GM23248 (cell line): ENCODE measurements at regions not wholly inside any gene's neighbourhood (a gene's known extent, or its start where the extent isn't known, plus 50 kb on each side); places are given as distances from the start of the nearest gene placed in this dataset.

Experiments used
- DNase-seq: peaks from one replicate; pipeline ENCODE4 v3.0.0-alpha.2; 2015
- H2AFZ ChIP-seq: fragments of 200-600 bp; sonication (generic); 2 replicates; pipeline ENCODE4 v1.6.1; 2016; ENCODE audit warnings: antibody characterized with exemption
- H3F3A ChIP-seq: fragments of 200-600 bp; sonication (generic); 2 replicates; pipeline ENCODE4 v1.6.1; 2016; ENCODE audit warnings: mild to moderate bottlenecking, antibody characterized with exemption, mixed run types; ENCODE audit not compliant: insufficient read depth
- H3K27ac ChIP-seq: fragments of 200-600 bp; sonication (generic); 2 replicates; pipeline ENCODE4 v1.5.1; 2016; ENCODE audit warnings: mild to moderate bottlenecking
- H3K27me3 ChIP-seq: fragments of 200-600 bp; sonication (generic); replicated peaks from 2 replicates; pipeline ENCODE4 v1.6.1; 2016; ENCODE audit warnings: mild to moderate bottlenecking; ENCODE audit not compliant: insufficient read depth
- H3K36me3 ChIP-seq: fragments of 200-600 bp; sonication (generic); 2 replicates; pipeline ENCODE4 v1.6.1; 2016; ENCODE audit warnings: low read depth, mild to moderate bottlenecking
- H3K4me1 ChIP-seq: fragments of 200-600 bp; sonication (generic); 2 replicates; pipeline ENCODE4 v1.6.1; 2016; ENCODE audit warnings: mild to moderate bottlenecking; ENCODE audit not compliant: insufficient read depth
- H3K4me2 ChIP-seq: fragments of 200-600 bp; sonication (generic); one replicate; pipeline ENCODE4 v1.6.1; 2016; ENCODE audit warnings: mild to moderate bottlenecking; ENCODE audit not compliant: unreplicated experiment
- H3K4me3 ChIP-seq: fragments of 200-600 bp; sonication (generic); 2 replicates; pipeline ENCODE4 v1.5.1; 2016; ENCODE audit warnings: mild to moderate bottlenecking
- H3K79me2 ChIP-seq: fragments of 200-600 bp; sonication (generic); 2 replicates; pipeline ENCODE4 v1.6.1; 2016; ENCODE audit warnings: mild to moderate bottlenecking; ENCODE audit not compliant: insufficient read depth
- H3K9ac ChIP-seq: fragments of 200-600 bp; sonication (generic); 2 replicates; pipeline ENCODE4 v1.6.1; 2016; ENCODE audit warnings: mild to moderate bottlenecking
- H3K9me2 ChIP-seq: fragments of 200-600 bp; sonication (generic); 2 replicates; pipeline ENCODE4 v1.6.1; 2016; ENCODE audit warnings: mixed run types, mild to moderate bottlenecking, moderate library complexity; ENCODE audit not compliant: insufficient read depth
- H3K9me3 ChIP-seq: fragments of 200-600 bp; sonication (generic); one replicate; pipeline ENCODE4 v1.6.1; 2017; ENCODE audit warnings: low read depth
- H4K20me1 ChIP-seq: fragments of 200-600 bp; sonication (generic); 2 replicates; pipeline ENCODE4 v1.6.0; 2016; ENCODE audit not compliant: insufficient read depth
- EZH2 ChIP-seq: fragments of 200-600 bp; sonication (generic); IDR thresholded peaks from 2 replicates; pipeline ENCODE4 v1.6.1; 2018; ENCODE audit warnings: antibody characterized with exemption, mild to moderate bottlenecking; ENCODE audit not compliant: insufficient read depth, poor library complexity, severe bottlenecking
- EZH2phosphoT487 ChIP-seq: fragments of 200-600 bp; sonication (generic); IDR thresholded peaks from 2 replicates; pipeline ENCODE4 v1.6.1; 2018; ENCODE audit warnings: antibody characterized with exemption, moderate library complexity, mild to moderate bottlenecking, low read depth; ENCODE audit not compliant: insufficient read depth
- WGBS, 2 experiments: methylation state at CpG; one replicate each; pipeline ENCODE4 v1.1.6; 2015 to 2017; ENCODE audit warnings: low lambda C conversion rate in 2 of 2, low coverage in 1 of 2; ENCODE audit errors: missing lambda C conversion rate in 2 of 2; 5-methylcytosine and 5-hydroxymethylcytosine counted together
- in situ Hi-C: fragments of 300-500 bp; cut with MboI; formaldehyde crosslinking; loops from 2 replicates; pipeline ENCODE4 v1.15.0; 2020

- H3K79me2 ChIP-seq: no peaks in the 10 kb centered on the region
- no peak overlapping the region for H3K9ac ChIP-seq
- H3K4me2 ChIP-seq: no peak overlapping the region
- no peaks in the 10 kb centered on the region for H3F3A ChIP-seq
- H3K9me2 ChIP-seq: no peaks in the 10 kb centered on the region
- H3K4me1 ChIP-seq: peaks cover 8% of the 10 kb centered on the region; the same call in 1 of the 2 replicates
- no peak overlapping the region for H2AFZ ChIP-seq
- H3K27me3 ChIP-seq: no peaks in the 10 kb centered on the region
- H3K27ac ChIP-seq: no peak overlapping the region
- H3K4me3 ChIP-seq: no peak overlapping the region
- in situ Hi-C loops: loop anchor here (5.0 to 10.0 kb wide), 2 partner anchors 95 to 202 kb away; no protein-coding TSS in a partner anchor
- H3K36me3 ChIP-seq: no peaks in the 10 kb centered on the region
- no peak for DNase-seq
- no peaks in the 10 kb centered on the region for H4K20me1 ChIP-seq
- TF ChIP-seq EZH2 (no peak), EZH2phosphoT487 (no peak)
- no peaks in the 10 kb centered on the region for H3K9me3 ChIP-seq
These were observed 102.9 kb upstream of the MCHR2 start for GRCh38 chr6:100096936-100097335.

- in situ Hi-C loops: loop anchor here (5.0 to 10.0 kb wide), 2 partner anchors 94 to 202 kb away; no protein-coding TSS in a partner anchor
- no peak overlapping the region for H3K9ac ChIP-seq
- H4K20me1 ChIP-seq: no peaks in the 10 kb centered on the region
- no peaks in the 10 kb centered on the region for H3F3A ChIP-seq
- H3K27ac ChIP-seq: no peak overlapping the region
- WGBS, 2 experiments: 39 to 42% methylated on average over 2 of the region's 2 CpGs
- no peak overlapping the region for H3K4me3 ChIP-seq
- no peaks in the 10 kb centered on the region for H3K36me3 ChIP-seq
- TF ChIP-seq EZH2 (no peak), EZH2phosphoT487 (no peak)
- no peaks in the 10 kb centered on the region for H3K9me2 ChIP-seq
- no peaks in the 10 kb centered on the region for H3K79me2 ChIP-seq
- no peak overlapping the region for H2AFZ ChIP-seq
- H3K4me1 ChIP-seq: peaks cover 3% of the 10 kb centered on the region; the same call in 1 of the 2 replicates
- H3K9me3 ChIP-seq: no peaks in the 10 kb centered on the region
- peak; percentile 59 for DNase-seq
- H3K4me2 ChIP-seq: no peak overlapping the region
- no peaks in the 10 kb centered on the region for H3K27me3 ChIP-seq
These were observed 102.3 kb upstream of the MCHR2 start for GRCh38 chr6:100096341-100096740.

- no peak for DNase-seq
- in situ Hi-C loops: loop anchor here (10.0 kb wide), 1 partner anchor 199 kb away; no protein-coding TSS in a partner anchor
- no peak overlapping the region for H3K27ac ChIP-seq
- WGBS, 2 experiments: 87 to 90% methylated on average over 6 of the region's 6 CpGs
- H3F3A ChIP-seq: no peaks in the 10 kb centered on the region
- H3K4me1 ChIP-seq: peaks cover 8% of the 10 kb centered on the region
- no peaks in the 10 kb centered on the region for H3K36me3 ChIP-seq
- no peaks in the 10 kb centered on the region for H3K9me3 ChIP-seq
- no peaks in the 10 kb centered on the region for H3K9me2 ChIP-seq
- no peak overlapping the region for H2AFZ ChIP-seq
- no peak overlapping the region for H3K4me3 ChIP-seq
- no peaks in the 10 kb centered on the region for H3K79me2 ChIP-seq
- no peak overlapping the region for H3K4me2 ChIP-seq
- no peak overlapping the region for H3K9ac ChIP-seq
- no peaks in the 10 kb centered on the region for H3K27me3 ChIP-seq
- H4K20me1 ChIP-seq: no peaks in the 10 kb centered on the region
- TF ChIP-seq EZH2 (no peak), EZH2phosphoT487 (no peak)
These were observed 99.4 kb upstream of the MCHR2 start for GRCh38 chr6:100093405-100093804.

- Histone ChIP-seq H3K9me3 (no peaks in the 10 kb centered on the region), H2AFZ (no peak overlapping the region), H3K27me3 (no peaks in the 10 kb centered on the region), H3K4me2 (peak overlapping the region; percentile 69), H3K27ac (peak overlapping the region; percentile 61), H3K9ac (peak overlapping the region; percentile 5; the same call in 1 of the 2 replicates), H3K9me2 (no peaks in the 10 kb centered on the region), H3F3A (peaks cover 15% of the 10 kb centered on the region), H3K79me2 (no peaks in the 10 kb centered on the region), H3K4me1 (peaks cover 31% of the 10 kb centered on the region), H3K4me3 (0 out of 2 replicates have a peak overlapping the region, but pooled peaks have one; percentile 2), H3K36me3 (no peaks in the 10 kb centered on the region), H4K20me1 (no peaks in the 10 kb centered on the region)
- 0 to 6% methylated on average over 1 of the region's 1 CpG for WGBS, 2 experiments
- in situ Hi-C loops: no loop called here
- peak; percentile 91 for DNase-seq
- peak; percentile 49; the same call in 1 of the 2 replicates for TF ChIP-seq EZH2phosphoT487
- TF ChIP-seq EZH2: no peak
These were observed 94.0 kb upstream of the MCHR2 start for GRCh38 chr6:100088009-100088408.

- no peaks in the 10 kb centered on the region for H3K36me3 ChIP-seq
- no peaks in the 10 kb centered on the region for H3K79me2 ChIP-seq
- H3F3A ChIP-seq: peaks cover 15% of the 10 kb centered on the region
- H3K9me3 ChIP-seq: no peaks in the 10 kb centered on the region
- in situ Hi-C loops: no loop called here
- H2AFZ ChIP-seq: no peak overlapping the region
- H3K4me3 ChIP-seq: no peak overlapping the region
- H3K9ac ChIP-seq: no peak overlapping the region
- no peaks in the 10 kb centered on the region for H4K20me1 ChIP-seq
- no peaks in the 10 kb centered on the region for H3K9me2 ChIP-seq
- no peaks in the 10 kb centered on the region for H3K27me3 ChIP-seq
- TF ChIP-seq EZH2phosphoT487: no peak
- TF ChIP-seq EZH2: no peak
- DNase-seq: no peak
- 40 to 47% methylated on average over 2 of the region's 2 CpGs for WGBS, 2 experiments
- peak overlapping the region; percentile 5 for H3K4me2 ChIP-seq
- no peak overlapping the region for H3K27ac ChIP-seq
- H3K4me1 ChIP-seq: peaks cover 31% of the 10 kb centered on the region
These were observed 91.0 kb upstream of the MCHR2 start for GRCh38 chr6:100084991-100085364.
